ENCODE measurements at regions not wholly inside any gene's neighbourhood (a gene's known extent, or its start where the extent isn't known, plus 50 kb on each side); places are given as distances from the start of the nearest gene placed in this dataset.

GRCh38 chr4:122050841-122051240 lies 99.0 kb upstream of the TRPC3 start:
- TF ChIP-seq, protein P1, sequence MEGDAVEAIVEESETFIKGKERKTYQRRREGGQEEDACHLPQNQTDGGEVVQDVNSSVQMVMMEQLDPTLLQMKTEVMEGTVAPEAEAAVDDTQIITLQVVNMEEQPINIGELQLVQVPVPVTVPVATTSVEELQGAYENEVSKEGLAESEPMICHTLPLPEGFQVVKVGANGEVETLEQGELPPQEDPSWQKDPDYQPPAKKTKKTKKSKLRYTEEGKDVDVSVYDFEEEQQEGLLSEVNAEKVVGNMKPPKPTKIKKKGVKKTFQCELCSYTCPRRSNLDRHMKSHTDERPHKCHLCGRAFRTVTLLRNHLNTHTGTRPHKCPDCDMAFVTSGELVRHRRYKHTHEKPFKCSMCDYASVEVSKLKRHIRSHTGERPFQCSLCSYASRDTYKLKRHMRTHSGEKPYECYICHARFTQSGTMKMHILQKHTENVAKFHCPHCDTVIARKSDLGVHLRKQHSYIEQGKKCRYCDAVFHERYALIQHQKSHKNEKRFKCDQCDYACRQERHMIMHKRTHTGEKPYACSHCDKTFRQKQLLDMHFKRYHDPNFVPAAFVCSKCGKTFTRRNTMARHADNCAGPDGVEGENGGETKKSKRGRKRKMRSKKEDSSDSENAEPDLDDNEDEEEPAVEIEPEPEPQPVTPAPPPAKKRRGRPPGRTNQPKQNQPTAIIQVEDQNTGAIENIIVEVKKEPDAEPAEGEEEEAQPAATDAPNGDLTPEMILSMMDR (conservative IDR thresholded peaks at IDR 0.05; ENCODE audit: low read length) = no peak
- TF ChIP-seq EZH2phosphoT487 (IDR thresholded peaks at IDR 0.05; ENCODE audit: borderline replicate concordance) = no peak

Measured in Loucy (cell line).